SK-N-MC (cell line): ENCODE measurements at regions not wholly inside any gene's neighbourhood (a gene's known extent, or its start where the extent isn't known, plus 50 kb on each side); places are given as distances from the start of the nearest gene placed in this dataset.
"Not testable (repeated sequence)": the region's sequence is repeated elsewhere in the genome, so short reads cannot be mapped to it uniquely, and the experiment has no call there.

Experiments
- EZH2 ChIP-seq: fragments of 200-600 bp; sonication (generic); IDR thresholded peaks from one replicate; pipeline ENCODE4 v1.6.1; 2017; ENCODE audit warnings: antibody characterized with exemption
- POLR2AphosphoS5 ChIP-seq: IDR thresholded peaks from 2 replicates; pipeline ENCODE4 v1.6.1; 2012; ENCODE audit warnings: mild to moderate bottlenecking, low read depth, low read length, borderline replicate concordance

GRCh38 chr1:228892200-228892599 lies 156.9 kb downstream of the RHOU start:
- not testable (repeated sequence) for TF ChIP-seq EZH2, POLR2AphosphoS5
